Activated naive CD4-positive, alpha-beta T cell treated with Interleukin-2 at 50 U/mL for 16 hours (primary cell): ENCODE measurements at regions not wholly inside any gene's neighbourhood (a gene's known extent, or its start where the extent isn't known, plus 50 kb on each side); places are given as distances from the start of the nearest gene placed in this dataset.
"Not testable (repeated sequence)": the region's sequence is repeated elsewhere in the genome, so short reads cannot be mapped to it uniquely, and the experiment has no call there.

Experiments
- DNase-seq: peaks from one replicate; pipeline ENCODE4 v3.0.0-alpha.2; 2020

DNA sequence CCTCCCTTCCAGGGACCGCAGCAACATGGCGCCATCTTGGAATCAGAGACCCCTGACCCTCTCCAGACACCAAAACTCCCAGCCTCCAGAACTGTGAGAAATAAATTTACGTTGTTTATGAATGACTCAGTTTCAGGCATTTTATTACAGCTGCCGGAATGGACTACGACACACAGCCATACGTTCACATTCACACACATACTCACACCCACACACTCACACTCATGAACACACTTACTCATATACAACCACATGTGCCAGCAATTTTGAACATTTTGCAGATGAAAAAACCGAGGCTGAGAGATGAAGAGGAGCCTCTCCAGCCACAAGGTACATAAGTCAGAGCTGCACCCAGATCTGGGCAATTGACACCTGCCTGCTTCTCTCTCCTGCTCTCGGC is 151.0 kb upstream of the RAB4A start:
- DNase-seq = no peak

DNA sequence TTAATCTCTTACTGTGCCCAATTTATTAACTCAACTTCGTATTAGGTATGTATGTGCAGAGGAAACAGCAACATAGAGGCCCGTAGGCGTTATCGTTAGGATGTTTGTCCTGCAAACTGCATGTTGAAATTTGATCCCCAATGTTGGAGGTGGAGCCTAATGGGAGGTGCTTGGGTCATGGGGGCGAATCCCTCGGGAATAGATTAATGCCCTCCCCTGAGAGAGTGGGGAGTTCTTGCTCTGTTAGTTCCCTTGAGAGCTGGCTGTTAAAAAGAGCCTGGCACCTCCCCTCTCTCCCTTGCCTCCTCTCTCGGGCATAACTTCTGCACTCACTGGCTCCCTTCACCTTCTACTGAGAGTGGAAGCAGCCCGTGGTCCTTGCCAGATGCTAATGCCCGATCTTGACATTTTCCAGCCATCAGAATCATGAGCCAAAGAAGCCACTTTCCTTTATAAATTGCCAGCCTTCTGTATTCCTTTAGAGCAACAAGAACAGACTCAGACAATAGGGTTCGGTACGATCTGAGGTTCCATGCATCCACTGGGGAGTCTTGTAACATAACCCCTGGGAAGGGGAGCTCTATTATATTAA is 149.0 kb upstream of the RAB4A start:
- DNase-seq = no peak

GRCh38 chr1:229122606-229123005 is 148.3 kb upstream of the RAB4A start:
- no peak for DNase-seq

GRCh38 chr1:229124116-229124515 is 146.8 kb upstream of the RAB4A start:
- no peak for DNase-seq

DNA sequence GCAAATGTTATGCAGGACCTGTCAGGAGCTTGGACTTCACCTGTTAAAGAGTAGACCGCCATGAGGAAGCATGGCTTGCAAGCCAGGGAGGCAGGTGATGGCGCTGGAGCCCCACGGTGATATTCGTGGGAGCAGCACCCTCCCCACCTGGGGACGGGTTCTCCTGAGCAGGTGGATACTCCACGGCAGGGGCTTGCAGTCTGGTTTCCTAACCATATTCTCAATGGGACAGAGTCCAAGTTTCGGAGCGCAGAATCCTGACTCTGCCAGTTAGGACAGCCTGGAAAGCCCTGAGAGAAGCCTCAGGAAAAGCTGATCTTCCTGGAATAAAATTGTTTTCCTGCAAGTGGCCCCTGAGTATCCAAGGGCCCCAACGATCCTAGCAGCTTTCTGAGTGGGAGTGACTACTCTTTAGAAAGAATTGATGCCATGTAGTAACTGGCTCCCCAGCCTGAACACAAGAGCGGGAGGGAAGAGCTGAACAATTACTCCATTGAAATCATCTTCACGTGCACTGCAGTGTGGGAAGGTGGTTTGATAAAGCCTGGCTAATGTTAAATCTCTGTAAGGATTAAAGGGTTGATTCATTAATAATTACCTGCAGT is 146.3 kb upstream of the RAB4A start:
- no peak for DNase-seq

DNA sequence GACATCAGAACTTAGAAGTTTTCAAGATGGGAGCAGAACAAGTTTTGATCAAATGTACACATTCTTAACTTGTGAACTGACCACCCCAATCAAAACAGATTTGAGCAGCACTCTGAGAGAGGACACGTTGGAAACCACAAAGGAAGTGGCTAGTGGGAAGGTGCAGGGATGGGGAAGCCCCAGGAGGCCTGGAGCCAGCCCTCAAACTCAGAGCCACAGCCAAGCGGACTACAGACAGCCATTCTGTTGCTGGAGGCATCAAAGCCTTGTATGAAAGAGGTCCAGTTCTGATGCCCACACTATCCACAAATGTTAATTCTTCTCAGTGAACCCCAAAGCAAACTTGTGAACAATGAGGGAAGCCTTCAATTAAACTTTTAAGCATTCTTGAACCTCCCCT is 143.6 kb upstream of the RAB4A start:
- DNase-seq = peak; percentile 10

DNA sequence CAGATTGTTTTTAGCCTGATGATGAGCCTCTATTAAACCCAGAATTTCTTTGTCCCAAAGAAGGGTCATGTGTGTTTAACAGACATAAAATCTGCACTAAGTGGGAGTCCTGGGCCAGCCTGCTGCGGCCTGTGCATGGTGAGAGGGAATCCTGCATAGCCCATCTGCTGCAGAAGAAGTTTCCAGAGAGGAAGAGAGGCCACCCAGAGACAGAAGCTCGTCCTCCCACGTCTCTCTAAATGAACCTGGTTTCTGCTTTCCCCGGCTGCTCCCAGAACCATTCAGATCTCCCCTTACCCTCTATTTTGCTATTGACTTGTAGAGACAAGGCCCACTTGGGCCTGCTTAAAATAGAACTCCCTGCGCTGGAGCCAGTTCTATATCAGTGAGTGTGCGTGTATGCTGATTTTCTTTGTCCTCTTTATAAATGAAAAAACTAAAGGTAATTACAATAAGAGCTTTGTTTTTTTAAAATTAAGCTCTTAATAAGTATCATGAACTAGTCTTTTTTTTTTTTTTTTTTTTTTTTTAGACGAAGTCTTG is 142.8 kb upstream of the RAB4A start:
- no peak for DNase-seq

GRCh38 chr1:229129301-229130027 is 141.4 kb upstream of the RAB4A start:
- DNase-seq = peak; percentile 10

DNA sequence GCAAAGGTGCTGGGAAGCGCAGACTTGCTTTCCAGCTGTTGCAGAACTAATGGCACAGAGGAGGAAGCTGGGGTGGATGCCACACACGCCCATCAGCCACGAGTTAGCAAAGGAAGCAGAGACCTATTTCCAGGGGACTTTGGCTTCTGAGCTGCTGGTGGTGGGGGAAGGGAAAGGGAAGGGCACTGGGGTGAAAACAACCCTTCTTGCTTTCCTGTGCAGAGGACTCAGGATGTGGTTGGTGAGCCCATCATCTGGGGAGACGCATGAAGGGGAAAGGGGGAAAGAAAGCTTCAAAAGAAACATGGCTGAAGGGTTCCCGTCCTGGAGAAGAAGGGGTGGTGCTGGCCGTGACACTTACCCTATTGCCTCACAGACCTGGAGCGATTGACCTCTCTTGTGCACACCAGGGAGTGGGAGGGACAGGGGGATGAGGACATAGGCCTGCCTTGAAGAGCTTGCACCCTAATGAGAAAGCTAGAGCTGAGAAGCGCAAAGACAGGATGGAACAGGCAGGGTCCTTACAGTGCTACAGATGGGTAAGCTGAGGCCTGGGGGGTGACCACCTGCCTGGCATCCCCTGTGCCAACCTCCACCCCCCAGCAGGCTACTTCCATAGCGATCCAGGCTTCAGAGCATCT is 140.8 kb upstream of the RAB4A start:
- DNase-seq = no peak

DNA sequence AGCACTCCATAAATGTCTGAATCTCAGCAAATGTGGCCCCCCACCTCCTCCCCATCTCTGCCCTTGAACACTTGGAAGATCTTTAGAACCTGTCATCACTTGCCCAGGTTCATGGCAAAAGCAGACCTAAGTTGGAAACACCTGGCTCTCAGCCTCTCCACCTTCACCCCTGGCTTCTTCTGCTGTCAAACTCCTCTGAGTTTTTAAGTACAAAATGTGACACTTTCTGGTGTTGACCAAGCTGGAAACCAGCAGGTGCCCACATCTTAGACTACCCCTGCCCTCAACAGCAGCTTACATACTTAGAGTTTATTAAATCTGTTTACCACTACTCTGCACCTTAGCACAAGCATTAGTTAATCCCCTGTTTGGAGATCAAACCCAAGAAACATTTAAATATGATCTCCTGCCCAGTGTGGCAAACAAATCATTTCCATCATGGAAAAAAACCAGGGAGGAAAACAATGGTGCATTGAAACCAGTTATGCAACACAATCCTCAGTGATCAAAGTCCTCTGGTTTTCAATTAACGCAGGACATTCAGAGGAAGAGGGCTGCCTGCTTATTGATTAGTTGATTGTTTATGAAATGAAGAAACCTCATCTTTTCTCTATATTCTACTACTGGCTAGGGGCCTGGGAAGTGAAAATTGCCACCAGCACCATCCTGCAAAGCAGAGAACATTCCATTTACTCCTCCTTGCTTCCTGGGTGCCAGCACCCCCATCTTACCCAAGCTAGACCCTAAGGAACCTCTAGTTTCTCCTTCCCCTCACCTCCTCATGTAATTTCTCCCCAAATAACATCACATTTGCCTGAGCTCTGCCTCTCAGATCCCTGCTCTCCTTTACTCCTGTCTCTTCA is 139.4 kb upstream of the RAB4A start:
- no peak for DNase-seq

DNA sequence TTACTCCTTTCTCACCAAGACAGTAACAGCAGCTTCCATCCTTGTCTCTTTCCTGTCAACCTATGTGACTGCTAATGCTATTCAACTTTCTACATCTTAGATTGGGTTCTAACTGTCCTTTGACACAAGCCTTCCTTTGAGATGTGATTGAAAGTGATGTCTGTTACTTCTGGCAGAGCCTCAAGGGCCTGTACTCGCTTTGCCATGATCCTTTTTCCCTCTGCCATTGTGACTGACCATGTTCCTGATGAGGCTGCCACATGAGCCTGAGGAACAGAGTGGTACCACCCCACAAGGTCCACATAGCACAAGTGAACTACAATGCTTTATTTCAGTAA is 138.8 kb upstream of the RAB4A start:
- DNase-seq = no peak

DNA sequence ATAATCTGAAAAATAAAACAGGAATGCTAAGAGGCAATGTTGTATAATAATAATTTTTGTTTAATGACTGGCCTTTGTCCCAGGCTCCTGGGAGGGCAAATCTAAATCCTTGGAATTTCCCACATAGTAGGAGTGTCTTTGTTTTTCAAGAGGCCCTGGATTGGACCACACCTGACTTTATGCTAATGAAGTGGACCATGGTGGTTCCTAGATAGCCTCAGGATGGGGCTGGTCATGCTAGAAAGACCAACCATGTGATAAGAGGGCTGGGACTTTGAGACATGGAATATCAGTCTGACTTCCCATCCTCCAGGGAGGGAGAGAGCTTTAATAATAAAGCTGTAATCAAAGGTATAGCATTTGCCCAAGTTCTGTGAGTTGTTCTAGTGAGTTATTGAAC is 138.2 kb upstream of the RAB4A start:
- DNase-seq = no peak

DNA sequence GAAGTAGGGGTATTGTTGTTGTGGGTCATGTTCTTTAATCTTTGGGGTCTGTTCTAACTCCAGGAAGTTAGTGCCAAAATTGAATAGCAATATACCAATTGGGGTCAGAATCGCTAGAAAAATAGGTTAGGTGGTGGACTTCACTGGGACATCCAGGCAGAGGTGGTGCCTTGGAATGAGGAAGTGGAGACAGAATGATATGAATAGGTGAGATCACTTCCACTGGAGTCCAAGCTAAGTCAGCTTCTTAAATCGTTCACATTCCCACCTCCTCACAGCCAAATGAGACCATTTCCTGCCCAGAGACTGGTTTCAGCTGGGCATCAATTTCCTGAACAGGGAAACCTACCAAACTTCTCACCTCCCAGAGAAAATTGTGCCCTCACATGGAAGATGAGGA is 137.8 kb upstream of the RAB4A start:
- no peak for DNase-seq

GRCh38 chr1:229133811-229134210 is 137.1 kb upstream of the RAB4A start:
- no peak for DNase-seq

- DNase-seq = not testable (repeated sequence)
Measured at GRCh38 chr1:229134381-229135217, 136.3 kb upstream of the RAB4A start.

- no peak for DNase-seq
Measured at GRCh38 chr1:229135773-229136172, 135.1 kb upstream of the RAB4A start.

GRCh38 chr1:229136822-229137221 is 134.1 kb upstream of the RAB4A start:
- DNase-seq = no peak

- no peak for DNase-seq
Measured at GRCh38 chr1:229137271-229137670, 133.6 kb upstream of the RAB4A start.

GRCh38 chr1:229138058-229138457 is 132.9 kb upstream of the RAB4A start:
- no peak for DNase-seq

- DNase-seq = peak; percentile 22
Measured at GRCh38 chr1:229139331-229140118, 131.4 kb upstream of the RAB4A start.

DNA sequence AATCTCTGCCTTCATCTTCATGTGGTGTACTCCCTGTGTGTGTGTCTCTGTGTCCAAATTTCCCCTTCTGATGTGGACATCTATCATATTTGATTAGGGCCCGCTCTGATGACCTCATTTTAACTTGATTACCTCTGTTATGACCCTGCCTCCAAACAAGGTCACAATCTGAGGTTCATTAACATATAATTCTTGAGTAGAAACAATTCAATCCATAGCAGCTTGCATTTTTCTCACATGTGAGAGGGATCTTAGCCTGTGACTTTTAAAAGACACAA is 130.9 kb upstream of the RAB4A start:
- DNase-seq = no peak
